Activated naive CD4-positive, alpha-beta T cell treated with anti-CD3 and anti-CD28 coated beads, Interleukin-2, amount 10 ng/mL, durations not matched to agents 7 days and 5 days (primary cell): ENCODE measurements at regions not wholly inside any gene's neighbourhood (a gene's known extent, or its start where the extent isn't known, plus 50 kb on each side); places are given as distances from the start of the nearest gene placed in this dataset.

ENCODE experiments used
- CTCF ChIA-PET: fragments of 350-600 bp; sonication (Branson Sonifier 250); formaldehyde crosslinking; loops from one replicate; lab custom pipeline; 2021; ENCODE audit warnings: antibody characterized with exemption; lab: Charles Lee
- DNase-seq: peaks from one replicate; pipeline ENCODE4 v3.0.0-alpha.2; 2020
- H3K27ac Mint-ChIP-seq: one replicate; pipeline ENCODE4 v1.8.0; 2021; ENCODE audit warnings: mild to moderate bottlenecking, moderate library complexity, mixed read lengths
- H3K27me3 Mint-ChIP-seq: one replicate; pipeline ENCODE4 v1.8.0; 2021; ENCODE audit warnings: mild to moderate bottlenecking, mixed read lengths
- H3K36me3 Mint-ChIP-seq: one replicate; pipeline ENCODE4 v1.8.0; 2021; ENCODE audit warnings: mixed read lengths
- H3K4me1 Mint-ChIP-seq: one replicate; pipeline ENCODE4 v1.8.0; 2021; ENCODE audit warnings: mixed read lengths
- H3K4me3 Mint-ChIP-seq: one replicate; pipeline ENCODE4 v1.8.0; 2021; ENCODE audit warnings: mild to moderate bottlenecking, moderate library complexity, mixed read lengths
- H3K9me3 Mint-ChIP-seq: one replicate; pipeline ENCODE4 v1.8.0; 2021; ENCODE audit warnings: mixed read lengths

GRCh38 chr1:25026730-25027450, 96.8 kb upstream of the RUNX3 start:
- H3K27ac Mint-ChIP-seq = no peak overlapping the region

GRCh38 chr1:25026304-25026703, 96.2 kb upstream of the RUNX3 start:
- Mint-ChIP-seq H3K4me3 (no peak overlapping the region), H3K9me3 (no peaks in the 10 kb centered on the region), H3K27ac (no peak overlapping the region), H3K36me3 (peaks cover 2% of the 10 kb centered on the region), H3K27me3 (peaks cover 7% of the 10 kb centered on the region), H3K4me1 (peaks cover 97% of the 10 kb centered on the region)
- DNase-seq = no peak
- CTCF ChIA-PET = interaction anchor here (1.0 to 2.2 kb wide), 3 partner anchors 59 to 63 kb away, joined by 3 to 14 read pairs (median 3); no protein-coding TSS in a partner anchor

More at GRCh38 chr1:25026730-25027450, 96.8 kb upstream of the RUNX3 start:
- Mint-ChIP-seq H3K36me3 (peaks cover 2% of the 10 kb centered on the region), H3K4me3 (no peak overlapping the region), H3K27me3 (peaks cover 7% of the 10 kb centered on the region), H3K9me3 (no peaks in the 10 kb centered on the region), H3K4me1 (peaks cover 97% of the 10 kb centered on the region)
- DNase-seq = no peak
- CTCF ChIA-PET = interaction anchor here (1.0 to 2.2 kb wide), 4 partner anchors 10 to 63 kb away, joined by 3 to 14 read pairs (median 6); no protein-coding TSS in a partner anchor

DNA sequence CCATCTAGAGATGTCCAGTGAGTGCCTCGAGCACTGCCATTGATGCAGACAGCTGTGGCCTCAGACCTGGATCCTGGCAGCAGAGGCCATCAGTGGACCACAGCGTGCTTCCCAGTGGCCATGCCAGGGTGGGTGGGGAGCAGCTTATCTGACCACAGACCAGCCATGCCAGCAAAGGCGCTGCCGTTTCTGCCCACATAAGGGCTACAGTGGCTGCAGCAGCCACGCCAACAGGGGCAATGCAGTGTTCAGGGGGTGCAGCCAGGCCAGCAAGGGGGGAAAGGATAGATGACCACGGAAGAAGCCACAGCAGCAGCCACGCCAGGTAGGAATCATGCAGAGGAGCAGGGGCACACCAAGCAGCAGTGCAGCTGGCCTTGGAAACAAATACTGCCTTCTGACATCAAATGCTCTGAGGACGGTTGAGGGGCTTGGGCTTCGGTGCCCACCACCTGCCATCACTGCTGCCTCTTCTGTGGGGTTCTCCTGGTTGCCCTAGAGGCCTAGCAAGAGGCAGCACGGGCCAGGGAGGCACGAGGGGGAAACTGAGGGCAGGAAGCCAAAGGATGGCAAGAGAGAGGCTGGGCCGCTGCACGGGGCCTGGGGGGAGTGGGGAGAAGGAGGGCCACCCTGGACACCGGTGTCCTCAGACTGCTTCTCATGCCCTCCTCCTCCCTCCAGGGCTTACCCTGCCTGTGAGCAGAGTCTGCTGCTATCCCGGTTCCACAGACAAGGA, 94.7 kb upstream of the RUNX3 start:
- no peak overlapping the region for H3K4me3 Mint-ChIP-seq
- peaks cover 4% of the 10 kb centered on the region for H3K27me3 Mint-ChIP-seq
- CTCF ChIA-PET = interaction anchor here (2.2 to 3.1 kb wide), 3 partner anchors 10 to 61 kb away, joined by 14 to 45 read pairs (median 19); no protein-coding TSS in a partner anchor
- H3K4me1 Mint-ChIP-seq = peaks cover 97% of the 10 kb centered on the region
- no peaks in the 10 kb centered on the region for H3K9me3 Mint-ChIP-seq
- no peak for DNase-seq
- peaks cover 2% of the 10 kb centered on the region for H3K36me3 Mint-ChIP-seq
- peak overlapping the region; percentile 99 for H3K27ac Mint-ChIP-seq

GRCh38 chr1:25023826-25024225, 93.8 kb upstream of the RUNX3 start:
- CTCF ChIA-PET = interaction anchor here (1.0 to 3.1 kb wide), 3 partner anchors 8 to 59 kb away, joined by 3 to 45 read pairs (median 19); no protein-coding TSS in a partner anchor
- peak overlapping the region; percentile 70 for H3K4me3 Mint-ChIP-seq

DNA sequence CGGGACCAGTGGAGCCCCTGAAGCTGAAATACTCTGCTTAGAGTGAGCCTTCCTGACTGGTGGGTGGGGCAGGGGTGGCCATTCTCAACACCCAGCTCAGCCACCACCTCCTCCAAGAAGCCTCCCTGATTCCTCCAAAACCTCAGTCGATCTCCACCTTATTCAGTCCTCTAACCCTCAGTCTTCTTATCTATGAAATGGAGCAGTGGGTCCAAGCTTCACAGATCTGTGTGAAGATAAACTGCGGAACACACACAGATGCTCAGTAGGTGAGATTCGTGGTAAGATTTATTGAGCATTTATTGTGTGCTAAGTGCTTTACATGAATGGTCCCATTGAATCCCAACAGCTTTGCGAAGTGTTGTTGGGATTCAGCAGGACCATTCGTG, 93.1 kb upstream of the RUNX3 start:
- CTCF ChIA-PET = interaction anchor here (1.0 to 3.1 kb wide), 3 partner anchors 8 to 59 kb away, joined by 3 to 45 read pairs (median 19); no protein-coding TSS in a partner anchor
- no peaks in the 10 kb centered on the region for H3K36me3 Mint-ChIP-seq
- H3K4me1 Mint-ChIP-seq = peaks cover 97% of the 10 kb centered on the region
- DNase-seq = no peak
- H3K27ac Mint-ChIP-seq = peak overlapping the region; percentile 99
- H3K27me3 Mint-ChIP-seq = peaks cover 4% of the 10 kb centered on the region
- peak overlapping the region; percentile 70 for H3K4me3 Mint-ChIP-seq
- H3K9me3 Mint-ChIP-seq = no peaks in the 10 kb centered on the region

More at GRCh38 chr1:25023826-25024225, 93.8 kb upstream of the RUNX3 start:
- no peaks in the 10 kb centered on the region for H3K36me3 Mint-ChIP-seq
- DNase-seq = no peak
- H3K4me1 Mint-ChIP-seq = peaks cover 97% of the 10 kb centered on the region
- H3K9me3 Mint-ChIP-seq = no peaks in the 10 kb centered on the region
- H3K27ac Mint-ChIP-seq = peak overlapping the region; percentile 99
- H3K27me3 Mint-ChIP-seq = peaks cover 4% of the 10 kb centered on the region

- CTCF ChIA-PET = interaction anchor here (0.7 to 3.1 kb wide), 7 partner anchors 9 to 58 kb away, joined by 3 to 45 read pairs (median 3); no protein-coding TSS in a partner anchor
- peak; percentile 98 for DNase-seq
- no peaks in the 10 kb centered on the region for H3K9me3 Mint-ChIP-seq
- H3K4me1 Mint-ChIP-seq = peaks cover 97% of the 10 kb centered on the region
- H3K27me3 Mint-ChIP-seq = no peaks in the 10 kb centered on the region
- no peaks in the 10 kb centered on the region for H3K36me3 Mint-ChIP-seq
- peak overlapping the region; percentile 70 for H3K4me3 Mint-ChIP-seq
- H3K27ac Mint-ChIP-seq = peak overlapping the region; percentile 99
Measured at GRCh38 chr1:25022361-25023189, 92.5 kb upstream of the RUNX3 start.

DNA sequence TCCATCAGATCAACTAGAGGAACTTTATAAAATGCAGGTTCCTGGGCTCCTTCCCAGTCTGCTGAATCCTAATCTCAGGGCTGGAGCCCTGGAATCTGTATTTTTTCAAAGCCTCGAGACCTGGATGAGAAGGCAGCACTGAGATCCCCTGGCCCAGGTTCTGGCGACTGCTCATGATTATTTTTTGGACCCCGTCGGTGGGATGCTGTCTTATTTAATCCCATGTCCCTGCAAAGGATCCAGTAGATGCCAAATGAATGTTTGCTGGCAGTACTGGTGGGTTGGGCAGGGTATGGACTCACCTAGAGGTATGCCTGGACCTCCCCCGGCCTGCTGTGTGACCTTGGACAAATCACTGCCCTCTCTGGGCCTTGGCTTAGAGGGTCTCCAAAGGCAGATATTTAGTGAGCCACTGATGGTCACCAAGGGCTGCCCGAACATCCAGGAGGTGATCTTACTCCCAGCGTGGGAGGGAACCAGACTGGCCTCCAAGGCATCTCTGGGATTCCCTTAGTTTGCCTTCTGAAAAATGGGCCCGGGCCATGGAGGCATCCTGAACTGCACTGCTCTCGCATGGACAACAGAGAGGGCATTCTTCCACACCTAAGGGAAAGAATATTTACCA, 91.6 kb upstream of the RUNX3 start:
- CTCF ChIA-PET = interaction anchor here (1.1 to 3.1 kb wide), 5 partner anchors 13 to 57 kb away, joined by 3 to 45 read pairs (median 3); no protein-coding TSS in a partner anchor
- H3K9me3 Mint-ChIP-seq = no peaks in the 10 kb centered on the region
- H3K27me3 Mint-ChIP-seq = no peaks in the 10 kb centered on the region
- H3K27ac Mint-ChIP-seq = peak overlapping the region; percentile 99
- peaks cover 97% of the 10 kb centered on the region for H3K4me1 Mint-ChIP-seq
- no peak overlapping the region for H3K4me3 Mint-ChIP-seq
- H3K36me3 Mint-ChIP-seq = no peaks in the 10 kb centered on the region
- no peak for DNase-seq

DNA sequence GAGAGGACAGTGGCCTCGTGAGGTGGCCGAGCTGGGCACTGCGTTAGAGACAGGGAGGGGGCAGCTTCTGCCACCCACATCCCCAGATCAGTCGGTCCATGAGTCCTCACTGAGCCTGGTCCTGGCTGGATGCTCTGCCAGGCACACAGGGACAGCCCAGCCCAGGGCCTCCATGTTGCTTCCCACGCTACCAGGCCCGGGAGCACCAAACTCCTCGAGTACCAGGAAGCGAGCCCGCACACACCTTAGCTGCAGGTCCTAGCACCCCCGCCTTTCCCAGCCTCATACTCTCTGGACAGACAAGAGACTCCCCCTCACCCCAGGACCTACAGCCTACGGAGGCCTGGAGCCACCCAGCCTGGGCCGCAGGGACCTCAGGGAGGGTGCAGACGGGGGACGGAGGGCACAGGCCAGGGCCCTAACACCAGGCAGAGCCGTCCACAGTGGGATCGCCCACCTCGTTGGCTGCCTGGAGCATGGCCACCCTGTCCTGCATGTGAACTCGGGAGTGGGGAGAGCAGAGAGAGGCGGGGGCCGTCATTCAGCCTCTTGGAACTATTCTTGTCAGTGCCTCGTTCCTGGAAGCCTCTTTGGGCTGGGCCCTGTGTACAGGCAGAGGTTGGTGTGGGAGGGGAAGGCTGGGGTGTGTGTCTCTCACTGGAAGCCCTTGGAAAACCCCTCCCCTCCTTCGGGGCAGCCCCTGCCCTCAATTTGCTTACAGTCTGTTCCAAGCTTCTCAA, 90.9 kb upstream of the RUNX3 start:
- peaks cover 93% of the 10 kb centered on the region for H3K4me1 Mint-ChIP-seq
- no peaks in the 10 kb centered on the region for H3K36me3 Mint-ChIP-seq
- H3K9me3 Mint-ChIP-seq = no peaks in the 10 kb centered on the region
- DNase-seq = no peak
- H3K27me3 Mint-ChIP-seq = no peaks in the 10 kb centered on the region
- peak overlapping the region; percentile 99 for H3K27ac Mint-ChIP-seq
- no peak overlapping the region for H3K4me3 Mint-ChIP-seq
- CTCF ChIA-PET = no interaction called here

- H3K36me3 Mint-ChIP-seq = no peaks in the 10 kb centered on the region
- H3K27ac Mint-ChIP-seq = peak overlapping the region; percentile 99
- CTCF ChIA-PET = no interaction called here
- H3K27me3 Mint-ChIP-seq = no peaks in the 10 kb centered on the region
- H3K4me3 Mint-ChIP-seq = no peak overlapping the region
- no peak for DNase-seq
- H3K4me1 Mint-ChIP-seq = peaks cover 90% of the 10 kb centered on the region
- H3K9me3 Mint-ChIP-seq = no peaks in the 10 kb centered on the region
Measured at GRCh38 chr1:25020173-25020845, 90.2 kb upstream of the RUNX3 start.

DNA sequence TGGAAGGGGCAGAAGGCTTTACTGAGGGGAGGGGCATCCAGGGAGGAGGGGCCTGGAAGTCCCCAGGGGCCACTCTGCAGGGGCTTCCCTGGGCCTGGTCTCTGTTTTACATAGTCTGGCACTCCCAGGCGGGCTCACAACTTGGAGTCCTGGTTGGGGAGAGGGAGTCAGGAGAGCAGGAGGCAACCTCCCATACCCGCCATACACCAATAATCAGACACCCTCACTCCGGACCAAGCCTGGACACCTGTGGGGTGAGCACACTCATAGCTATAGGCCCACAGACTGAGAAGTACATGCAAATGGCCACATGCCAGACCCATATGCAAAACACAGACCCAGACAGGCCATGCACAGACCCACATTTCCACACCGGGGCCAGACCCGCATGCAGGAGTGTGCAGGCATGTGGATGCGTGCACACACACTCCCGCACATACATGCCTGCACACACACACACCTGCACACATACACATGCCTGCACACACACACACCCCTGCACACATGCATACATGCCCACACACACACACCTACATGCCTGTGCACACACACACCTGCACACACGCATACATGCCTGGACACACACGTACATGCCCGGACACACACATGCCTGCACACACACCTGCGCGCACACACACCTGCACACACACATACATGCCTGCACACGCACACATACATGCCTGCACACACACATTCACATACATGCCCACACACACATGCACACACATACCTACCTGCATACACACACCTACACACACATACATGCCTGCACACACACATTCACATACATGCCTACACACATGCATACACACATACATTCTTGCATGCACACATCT, 89.5 kb upstream of the RUNX3 start:
- no peaks in the 10 kb centered on the region for H3K27me3 Mint-ChIP-seq
- peak overlapping the region; percentile 99 for H3K27ac Mint-ChIP-seq
- no peaks in the 10 kb centered on the region for H3K36me3 Mint-ChIP-seq
- no peak for DNase-seq
- CTCF ChIA-PET = interaction anchor here (1.2 kb wide), 1 partner anchor 17 kb away, joined by 3 read pairs; no protein-coding TSS in a partner anchor
- no peaks in the 10 kb centered on the region for H3K9me3 Mint-ChIP-seq
- H3K4me1 Mint-ChIP-seq = peaks cover 85% of the 10 kb centered on the region
- H3K4me3 Mint-ChIP-seq = no peak overlapping the region

- CTCF ChIA-PET = interaction anchor here (1.2 kb wide), 1 partner anchor 18 kb away, joined by 3 read pairs; no protein-coding TSS in a partner anchor
- H3K36me3 Mint-ChIP-seq = no peaks in the 10 kb centered on the region
- H3K4me1 Mint-ChIP-seq = peaks cover 79% of the 10 kb centered on the region
- no peak overlapping the region for H3K4me3 Mint-ChIP-seq
- no peak for DNase-seq
- H3K9me3 Mint-ChIP-seq = no peaks in the 10 kb centered on the region
- H3K27me3 Mint-ChIP-seq = no peaks in the 10 kb centered on the region
- peak overlapping the region; percentile 56 for H3K27ac Mint-ChIP-seq
Measured at GRCh38 chr1:25018943-25019336, 88.9 kb upstream of the RUNX3 start.
